Putamen (tissue), 1 donor: ENCODE measurements at regions not wholly inside any gene's neighbourhood (a gene's known extent, or its start where the extent isn't known, plus 50 kb on each side); places are given as distances from the start of the nearest gene placed in this dataset.
A peak's percentile ranks its signal among the peaks of the same experiment; 100 is the strongest.
"Not testable (repeated sequence)": the region's sequence is repeated elsewhere in the genome, so short reads cannot be mapped to it uniquely, and the experiment has no call there.

Experiments
- DNase-seq: peaks from one replicate; pipeline ENCODE4 v3.0.0-alpha.2; 2016; ENCODE audit warnings: low spot score

DNA sequence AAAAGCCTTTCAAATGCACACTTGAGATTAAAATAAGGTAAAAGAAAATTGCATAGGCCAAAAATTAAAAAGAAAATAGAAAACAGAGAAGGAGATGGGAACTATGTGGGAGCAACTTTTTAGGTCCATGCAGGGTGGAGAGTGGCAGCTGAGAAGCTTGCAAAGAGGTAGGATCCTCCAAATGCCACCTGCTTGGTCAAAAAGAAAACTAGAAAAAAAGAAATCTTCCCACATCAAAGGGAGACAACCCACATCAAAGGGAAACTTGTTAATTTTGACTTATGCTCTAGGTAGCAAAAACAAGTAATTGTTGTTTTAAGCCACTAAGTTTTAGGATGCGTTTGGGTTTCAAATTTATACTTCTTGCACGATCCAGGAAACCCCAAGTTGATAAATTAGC is 342.9 kb downstream of the IL20RB start:
- no peak for DNase-seq

DNA sequence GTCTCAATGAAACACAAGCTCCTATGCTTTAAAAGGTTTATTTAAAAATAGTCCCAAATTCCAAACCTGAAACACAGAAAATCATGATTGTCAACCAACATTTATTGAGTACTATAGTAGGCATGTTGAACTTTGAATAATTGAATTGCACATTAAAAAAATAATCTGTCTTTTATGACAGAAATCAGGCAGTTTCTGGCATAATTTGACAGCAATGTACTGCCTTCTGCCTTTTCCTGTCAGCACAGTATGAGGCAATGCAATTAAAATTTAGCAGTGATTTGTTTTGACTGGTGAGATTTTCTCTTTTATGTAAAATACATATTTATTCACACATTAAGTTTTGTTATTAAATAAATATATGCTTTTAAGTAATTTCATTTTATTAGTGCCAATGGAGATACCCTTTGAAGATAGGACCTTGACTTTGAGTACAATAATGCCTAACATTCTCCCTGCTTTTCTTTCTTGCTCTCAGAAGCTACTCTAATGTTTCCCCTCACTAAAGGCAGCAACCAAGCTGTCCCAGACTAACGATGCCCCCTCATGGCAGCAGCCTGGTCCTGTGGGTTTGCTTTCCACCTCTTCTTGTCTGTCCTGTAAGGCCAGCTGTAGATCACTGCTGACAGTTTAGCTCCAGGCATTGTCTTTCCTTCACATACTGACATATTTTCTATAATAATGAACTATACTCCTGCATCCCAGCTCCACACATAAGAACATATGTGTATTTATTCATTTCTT is 346.7 kb downstream of the IL20RB start:
- peak; percentile 2 for DNase-seq

DNA sequence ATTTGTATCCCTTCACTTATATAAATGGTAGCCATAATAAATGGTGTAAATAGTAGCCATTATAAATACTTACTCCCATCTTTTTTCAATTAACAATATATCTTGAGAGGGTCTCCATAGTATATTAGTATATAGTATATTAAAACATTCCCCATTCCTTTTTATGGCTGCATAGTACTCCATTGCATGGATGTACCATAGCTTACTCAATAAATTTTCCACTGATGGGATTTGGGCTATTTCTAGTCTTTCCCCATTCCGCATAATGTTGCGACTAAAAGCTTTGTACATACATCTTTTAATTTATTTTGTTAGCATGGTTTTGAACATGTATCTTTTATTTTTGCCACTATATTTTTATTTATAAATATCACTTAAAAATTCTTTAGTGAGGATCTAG is 366.3 kb downstream of the IL20RB start:
- no peak for DNase-seq

DNA sequence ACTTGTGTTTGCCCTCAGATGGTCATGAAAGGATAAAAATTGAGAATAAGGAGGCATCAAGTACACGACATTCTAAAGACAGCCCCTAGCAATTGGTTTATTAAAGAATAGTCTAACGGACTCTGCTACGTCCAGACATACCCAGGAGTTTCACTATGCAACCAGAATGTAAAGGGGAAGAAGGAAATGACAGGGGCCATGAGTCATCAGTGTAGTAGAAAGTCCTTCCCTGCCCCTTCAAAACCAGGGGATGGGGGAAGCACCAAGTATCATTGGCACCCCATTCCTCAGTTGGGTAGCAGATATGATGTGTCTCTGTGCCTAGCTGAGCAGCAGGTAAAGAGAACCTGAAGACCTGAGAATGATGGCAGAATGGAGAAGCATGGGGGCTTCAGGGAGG is 367.4 kb downstream of the IL20RB start:
- DNase-seq, result no peak

DNA sequence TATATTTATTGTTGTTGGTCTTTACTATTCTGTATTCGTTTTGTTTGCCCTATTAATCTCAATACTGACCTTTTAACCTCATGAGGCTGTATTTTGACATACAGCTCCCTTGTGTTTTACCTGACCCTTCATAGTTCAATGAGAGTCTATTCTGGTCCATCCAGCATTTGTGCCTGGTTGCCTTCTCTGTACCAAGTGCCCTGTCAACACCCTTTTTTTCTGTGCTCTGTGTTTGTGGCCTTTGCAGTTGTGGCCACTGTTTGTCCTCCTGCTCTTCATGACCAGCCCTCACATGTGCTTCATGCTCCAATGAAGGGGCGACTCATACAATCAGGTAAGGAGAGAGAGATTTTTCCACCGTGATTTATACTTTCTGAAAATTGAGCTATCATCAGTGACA is 368.2 kb downstream of the IL20RB start:
- no peak for DNase-seq

DNA sequence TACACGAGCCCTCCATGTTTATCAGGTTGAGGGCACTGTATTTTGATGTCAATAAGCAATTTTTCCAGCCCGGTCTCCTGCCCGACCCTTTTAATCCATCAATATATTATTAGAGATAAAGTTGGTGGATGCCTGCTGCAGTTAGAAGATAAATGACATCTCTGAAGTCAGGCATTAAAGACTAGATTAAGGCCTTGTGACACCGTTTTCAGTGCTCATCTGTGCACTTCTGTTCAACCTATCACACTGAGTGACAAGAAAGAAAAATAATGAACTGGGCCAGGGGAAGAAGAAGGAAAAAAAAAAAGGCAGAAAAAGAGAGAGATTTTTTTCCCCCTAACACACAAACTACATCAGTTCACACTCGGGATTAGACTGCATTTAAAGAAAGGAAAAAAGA is 371.8 kb downstream of the IL20RB start:
- no peak for DNase-seq

DNA sequence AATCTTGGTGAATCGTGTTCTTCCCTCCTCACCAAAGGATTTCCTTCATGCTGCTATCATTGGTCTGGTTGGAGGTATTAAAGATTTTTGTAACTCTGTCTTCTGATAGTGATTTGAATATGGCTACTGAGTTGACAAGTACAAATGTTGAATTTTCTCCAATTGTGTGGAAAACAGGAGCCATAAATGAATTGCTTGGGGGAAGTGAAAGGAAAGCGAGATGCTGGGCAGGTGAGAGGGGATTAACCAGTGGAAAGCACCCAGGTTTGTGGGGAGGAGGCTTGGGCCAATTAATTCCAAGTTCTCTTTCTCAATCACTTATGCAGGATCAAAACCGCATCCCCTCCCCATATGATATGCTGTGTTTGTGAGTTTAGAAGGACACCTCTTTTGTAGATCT is 372.5 kb downstream of the IL20RB start:
- no peak for DNase-seq

DNA sequence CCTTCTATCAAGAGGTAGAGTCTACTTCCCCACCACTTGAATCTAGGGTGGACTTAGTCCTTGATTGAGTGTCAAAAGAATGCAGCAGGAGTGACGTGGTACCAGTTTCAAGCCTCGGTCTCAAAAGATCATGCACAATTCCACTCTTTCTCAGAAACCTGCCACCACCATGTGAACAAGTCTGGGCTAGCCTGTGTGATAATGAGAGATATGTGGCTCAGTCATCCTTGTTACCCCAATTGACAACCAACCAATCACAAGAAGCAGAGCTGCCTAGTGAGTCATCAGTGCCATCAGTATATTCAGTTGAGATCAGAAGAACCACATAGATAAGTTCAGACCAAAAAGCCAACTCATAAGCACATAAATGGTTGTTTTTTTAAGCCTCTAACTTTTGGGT is 374.5 kb downstream of the IL20RB start:
- DNase-seq, result no peak

DNA sequence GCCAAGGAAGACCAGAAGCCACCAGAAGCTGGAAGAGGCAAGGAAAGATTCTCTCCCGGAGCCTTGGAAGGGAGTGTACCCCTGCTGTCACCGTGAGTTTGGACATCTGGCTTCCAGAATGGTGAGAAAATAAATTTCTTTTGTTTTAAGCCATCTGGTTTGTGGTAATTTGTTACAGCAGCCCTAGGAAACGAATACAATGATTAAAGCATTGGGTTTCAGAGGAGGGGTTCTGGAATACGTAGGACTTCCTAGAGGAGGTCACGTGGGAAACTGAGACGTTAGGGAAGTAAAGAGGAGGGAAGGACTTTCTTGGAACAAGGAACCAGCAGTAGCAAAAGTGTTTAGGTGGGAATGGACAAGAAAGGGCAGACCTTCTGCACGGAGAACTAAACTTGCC is 377.7 kb downstream of the IL20RB start:
- no peak for DNase-seq

DNA sequence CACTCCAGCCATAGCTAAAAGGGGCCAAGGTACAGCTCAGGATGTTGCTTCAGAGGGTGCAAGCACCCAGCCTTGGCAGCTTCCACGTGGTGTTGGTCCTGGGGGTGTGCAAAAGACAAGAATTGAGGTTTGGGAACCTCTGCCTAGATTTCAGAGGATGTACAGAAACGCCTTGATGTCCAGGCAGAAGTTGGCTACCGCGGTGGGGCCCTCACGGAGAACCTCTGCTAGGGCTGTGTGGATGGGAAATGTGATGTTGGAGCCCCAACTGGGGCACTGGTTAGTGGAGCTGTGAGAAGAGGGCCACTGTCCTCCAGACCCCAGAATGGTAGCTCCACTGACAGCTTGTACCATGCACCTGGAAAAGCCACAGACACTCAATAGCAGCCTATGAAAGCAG is 380.6 kb downstream of the IL20RB start:
- not testable (repeated sequence) for DNase-seq

DNA sequence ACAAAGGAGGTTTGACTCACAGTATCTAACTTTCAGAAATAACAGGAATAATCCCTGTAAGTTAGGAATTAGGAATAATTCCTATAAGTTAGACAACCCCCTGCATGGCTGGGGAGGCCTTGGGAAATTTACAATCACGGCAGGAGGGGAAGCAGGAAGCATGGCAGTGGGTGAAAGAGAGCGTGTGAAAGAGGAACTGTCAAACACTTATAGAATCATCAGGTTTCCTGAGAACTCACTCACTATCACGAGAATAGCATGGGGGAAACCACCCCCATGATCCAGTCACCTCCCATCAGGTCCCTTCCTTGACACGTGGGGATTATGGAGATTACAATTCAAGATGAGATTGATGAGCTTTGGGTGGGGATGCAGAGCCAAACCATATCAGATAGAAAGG is 385.5 kb downstream of the IL20RB start:
- DNase-seq, result no peak

DNA sequence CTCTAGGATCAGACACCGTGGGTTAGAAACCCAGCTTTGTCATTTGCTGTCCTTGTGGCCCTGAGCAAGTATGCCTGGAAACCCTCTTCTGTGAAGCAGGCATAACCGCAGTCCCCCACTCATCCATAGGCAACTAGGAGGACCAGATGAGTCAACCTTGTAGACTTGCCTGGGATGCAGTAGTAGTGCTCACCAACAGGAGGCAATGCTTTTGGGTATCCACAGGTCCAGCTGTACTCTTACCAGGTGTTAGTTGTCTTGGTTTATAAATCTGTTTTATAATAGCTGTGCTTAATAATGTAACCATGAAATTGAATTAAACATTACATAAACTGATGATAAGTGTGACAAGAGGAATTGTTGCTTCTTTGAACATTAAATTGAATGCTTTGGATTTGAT is 389.3 kb downstream of the IL20RB start:
- DNase-seq, result no peak

DNA sequence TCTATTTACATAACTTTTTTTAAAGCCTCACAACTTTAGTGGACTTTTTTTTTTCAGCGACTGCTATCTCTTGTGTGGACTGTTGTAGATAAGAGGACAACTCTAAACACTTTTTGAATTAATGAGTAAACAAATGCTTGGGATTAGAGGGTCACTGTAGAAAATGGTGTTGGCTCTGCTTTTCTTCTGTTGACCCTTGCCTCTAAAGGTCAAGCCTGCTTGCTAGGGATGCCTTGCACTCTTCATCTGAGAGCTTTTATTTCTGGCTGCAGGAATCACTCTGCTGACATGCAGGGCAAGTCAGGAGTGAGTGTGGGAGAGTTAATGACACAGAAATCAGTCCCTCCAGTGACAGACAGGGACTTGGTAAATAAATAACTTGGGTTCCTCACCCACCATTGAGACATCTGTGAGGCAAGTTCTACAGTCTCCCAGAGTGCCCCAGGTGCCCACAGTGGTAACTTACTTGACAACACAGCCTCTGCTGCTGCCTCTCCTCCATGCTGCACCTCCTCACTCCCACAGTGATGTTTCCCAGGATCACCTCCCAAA is 390.1 kb downstream of the IL20RB start:
- DNase-seq, result no peak

DNA sequence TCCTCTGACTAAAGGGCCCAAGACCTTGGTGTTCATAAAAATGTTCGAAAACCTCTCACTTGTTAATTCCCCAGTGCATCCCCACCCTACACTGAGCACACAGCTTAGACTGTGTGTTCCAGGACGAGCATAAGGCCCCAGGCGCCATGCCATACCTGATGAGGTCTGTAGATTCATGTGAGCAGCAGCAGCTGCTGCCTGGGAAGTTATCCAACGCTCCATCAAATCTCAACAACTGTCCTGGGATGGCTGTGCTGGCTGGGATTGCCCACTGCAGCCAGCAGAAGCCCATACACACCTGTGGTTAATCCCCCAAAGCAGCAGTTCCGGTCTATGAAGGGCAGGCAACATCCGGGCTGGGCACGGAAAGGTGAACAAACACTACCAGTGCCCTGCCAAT is 391.2 kb downstream of the IL20RB start:
- no peak for DNase-seq

DNA sequence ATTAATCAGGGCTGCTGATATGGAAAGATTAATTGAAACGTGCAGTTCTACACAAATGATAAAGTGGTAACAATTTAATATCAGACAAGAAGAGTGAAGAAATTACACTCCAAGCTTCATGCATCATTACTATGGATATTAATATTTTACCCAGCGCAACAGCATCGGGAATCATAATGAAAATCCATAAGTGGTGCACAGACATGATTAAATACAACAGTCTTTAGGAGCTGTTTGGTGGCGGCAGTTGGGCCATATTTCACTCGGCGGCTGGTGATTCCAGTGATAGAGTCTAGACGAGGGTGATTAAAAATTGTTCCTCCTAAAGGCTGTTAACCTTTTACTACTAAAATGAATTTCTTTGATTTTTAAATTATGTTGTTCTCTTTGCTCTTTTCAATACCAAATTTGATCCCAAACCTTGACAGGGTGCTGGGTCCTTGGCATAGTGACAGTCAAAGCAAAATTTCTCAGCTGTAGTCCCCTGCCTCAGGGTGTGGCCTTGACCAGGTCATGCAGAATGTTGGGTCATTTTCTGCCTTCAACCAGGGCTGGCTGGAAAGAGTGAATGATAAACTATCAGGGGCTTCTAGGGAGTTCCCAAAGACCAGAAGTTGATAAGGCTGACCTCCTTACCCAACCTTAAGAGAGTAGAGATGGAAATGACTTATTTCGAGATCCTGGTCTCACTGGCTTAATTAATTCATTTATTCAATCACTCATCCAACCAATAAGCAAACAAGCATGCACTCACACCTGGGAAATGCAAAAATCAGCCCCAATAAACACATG is 392.0 kb downstream of the IL20RB start:
- no peak for DNase-seq

DNA sequence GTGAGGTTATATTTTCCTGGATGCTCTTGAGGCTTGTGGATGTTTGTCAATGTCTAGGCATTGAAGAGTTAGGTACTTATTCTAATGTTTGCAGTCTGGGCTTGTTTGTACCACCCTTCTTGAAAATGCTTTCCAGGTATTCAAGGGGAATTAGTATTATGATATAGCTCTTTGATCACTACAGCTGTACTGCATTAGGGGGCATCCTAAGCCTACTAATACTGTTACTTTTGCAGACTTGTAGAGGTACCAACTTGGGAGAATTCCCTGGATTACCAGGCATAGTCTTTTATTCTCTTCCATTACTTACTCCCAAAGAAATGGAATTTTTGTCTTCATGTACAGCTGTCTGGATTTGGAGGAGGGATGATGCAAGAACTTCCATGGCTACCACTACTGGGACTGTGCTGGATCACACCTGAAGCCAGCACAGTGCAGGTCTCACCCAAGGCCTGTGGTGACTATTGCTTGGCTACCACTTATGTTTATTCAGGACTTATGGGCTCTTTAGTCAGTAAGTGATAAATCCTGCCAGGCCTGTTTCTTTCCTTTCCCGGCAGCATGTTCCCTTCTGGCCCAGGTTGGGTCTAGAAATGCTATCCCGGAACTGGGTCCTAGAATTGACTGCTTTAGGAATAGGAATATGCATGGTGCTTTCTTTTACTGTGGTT is 402.9 kb downstream of the IL20RB start:
- no peak for DNase-seq

DNA sequence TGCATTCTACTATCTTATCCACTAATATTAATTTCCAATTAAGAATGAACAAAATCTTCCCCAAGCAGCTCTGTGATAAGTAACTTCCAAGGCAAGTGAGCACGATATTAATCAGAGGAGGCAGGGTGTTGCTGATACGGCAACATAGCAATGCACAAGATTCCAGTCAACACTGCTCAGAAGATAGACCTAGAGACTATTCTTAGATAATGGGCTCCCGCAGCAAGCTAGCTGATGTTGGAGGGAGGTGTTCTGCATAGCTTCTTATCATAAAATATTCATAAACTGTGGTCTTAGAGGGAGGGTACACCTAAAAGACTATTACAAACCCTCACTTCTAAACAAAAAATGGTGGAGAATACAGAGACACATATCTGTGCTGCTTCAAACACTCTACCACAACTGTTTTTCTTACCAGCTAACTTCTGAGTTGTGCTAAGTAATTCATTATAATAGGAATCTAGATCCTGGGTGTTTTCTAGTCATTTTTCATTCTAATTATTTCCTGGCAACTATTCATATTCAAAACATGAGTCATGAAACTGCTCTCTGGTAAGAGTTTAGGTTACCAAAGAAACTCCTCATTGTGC is 382.0 kb upstream of the SOX14 start:
- no peak for DNase-seq

DNA sequence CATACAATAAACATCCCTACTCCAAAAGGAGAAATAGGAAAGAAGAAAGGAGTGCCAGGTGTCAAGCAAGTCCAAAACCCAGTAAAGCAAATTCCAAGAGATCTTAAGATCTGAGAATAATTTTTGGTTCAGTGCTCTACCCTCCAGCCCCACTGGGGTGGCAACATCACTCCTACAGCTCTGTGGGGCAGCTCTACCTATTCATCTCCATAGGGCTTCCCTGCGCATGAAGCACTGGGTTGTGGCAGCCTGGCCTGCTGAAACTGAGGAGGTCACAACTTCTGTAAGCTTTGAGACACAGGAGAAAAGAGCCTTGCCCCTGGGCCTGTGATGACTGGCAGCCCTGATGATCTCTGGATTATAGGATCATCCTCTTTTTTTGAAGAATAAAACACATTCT is 378.2 kb upstream of the SOX14 start:
- DNase-seq, result no peak

DNA sequence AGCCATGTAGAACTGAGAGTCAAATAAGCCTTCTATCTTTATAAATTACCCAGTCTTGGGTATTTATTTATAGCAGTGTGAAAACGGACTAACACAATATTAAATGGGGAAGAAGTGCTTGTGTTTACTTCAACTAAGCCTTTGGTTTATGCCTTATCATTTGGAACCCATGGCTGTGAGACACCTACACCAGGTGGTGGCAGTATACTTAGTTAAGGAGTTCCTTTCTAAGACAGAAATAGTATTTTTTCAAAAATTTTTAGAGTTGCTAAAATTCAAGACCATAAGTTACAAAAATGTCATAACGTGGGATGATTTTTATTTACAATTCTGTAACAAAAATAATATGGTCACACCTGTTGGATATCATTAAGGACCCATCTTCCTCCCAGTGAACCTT is 354.5 kb upstream of the SOX14 start:
- no peak for DNase-seq

DNA sequence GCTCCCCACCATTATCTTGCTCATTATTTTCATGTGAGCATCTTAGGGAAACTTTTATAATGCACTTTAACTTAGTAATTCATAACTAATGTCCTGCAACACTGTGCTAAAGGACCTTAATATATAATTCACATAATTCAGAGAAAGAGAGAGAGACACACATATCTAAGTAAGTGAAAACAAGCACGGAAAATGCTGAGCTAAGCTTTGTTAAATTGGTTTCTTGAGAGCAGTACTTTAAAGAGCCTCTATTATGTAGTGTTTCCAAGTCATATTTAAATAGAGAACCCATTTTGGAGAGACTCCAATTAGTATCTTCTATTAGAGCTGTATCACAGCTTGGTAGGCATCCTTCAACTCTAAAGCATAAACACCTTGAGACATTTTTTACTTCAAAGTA is 354.1 kb upstream of the SOX14 start:
- DNase-seq, result no peak

DNA sequence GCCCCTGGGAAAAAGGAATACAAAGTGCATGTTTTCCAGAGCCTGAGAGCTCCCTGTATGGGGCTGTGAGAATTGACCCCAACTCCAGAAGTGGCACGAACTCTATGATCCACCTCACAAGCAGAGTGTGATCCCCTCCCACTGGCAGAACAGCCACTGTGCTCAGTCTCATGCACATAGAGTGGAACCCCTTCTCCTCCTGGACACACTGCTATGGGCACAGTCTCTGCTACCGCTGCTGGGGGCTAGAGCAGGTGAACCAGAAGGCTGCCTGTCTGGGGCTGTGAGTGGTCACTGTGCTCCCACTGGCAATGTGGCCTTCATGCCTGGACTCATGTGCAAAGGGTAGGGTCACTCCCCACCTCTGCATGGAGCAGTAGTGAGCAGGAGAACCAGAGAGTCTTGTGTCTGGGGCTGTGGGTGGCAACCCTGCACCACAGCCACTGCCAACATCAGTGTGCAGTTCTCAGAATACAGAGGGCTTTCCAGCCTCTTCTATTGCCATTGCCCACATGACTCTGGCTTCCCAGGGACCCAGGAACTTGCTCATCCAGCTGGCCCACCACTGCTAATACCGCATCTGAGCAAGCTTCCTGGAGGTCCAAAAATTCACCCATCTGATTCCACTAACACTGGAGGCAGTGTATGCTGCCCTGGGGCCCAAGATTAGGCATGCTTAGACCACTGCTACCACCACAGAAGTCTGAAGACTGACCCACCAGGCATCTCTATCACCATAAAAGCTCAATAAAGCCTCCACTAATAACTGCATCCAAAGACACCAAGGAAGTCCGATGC is 343.7 kb upstream of the SOX14 start:
- DNase-seq, result no peak

DNA sequence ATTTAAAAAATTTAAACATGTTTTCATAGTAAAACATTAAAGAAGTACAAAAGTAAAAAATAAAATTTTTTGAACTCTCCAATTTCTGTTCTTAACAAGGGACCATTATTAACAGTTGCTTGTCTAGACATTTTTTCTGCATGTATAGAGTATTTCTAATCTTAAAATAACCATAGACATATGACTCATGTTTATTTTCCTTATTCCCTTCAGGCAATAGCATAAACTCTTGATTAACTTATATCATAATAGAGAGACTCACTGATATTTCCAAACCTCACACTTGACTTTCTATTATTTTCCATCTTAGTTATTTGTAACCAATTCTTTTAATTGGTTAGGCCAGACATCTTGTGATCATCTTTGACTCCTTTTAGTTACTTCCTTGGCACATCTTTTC is 325.6 kb upstream of the SOX14 start:
- no peak for DNase-seq
